ENCODE measurements at regions not wholly inside any gene's neighbourhood (a gene's known extent, or its start where the extent isn't known, plus 50 kb on each side); places are given as distances from the start of the nearest gene placed in this dataset.

- WGBS (ENCODE audit: insufficient coverage): 80% methylated on average over 1 of the region's 2 CpGs
- H3K9me3 ChIP-seq (replicated peaks; ENCODE audit: control insufficient read depth, low read depth, low read length): peaks cover 13% of the 10 kb centered on the region
- H3K36me3 ChIP-seq (ENCODE audit: control insufficient read depth, insufficient read depth, low read length): no peaks in the 10 kb centered on the region
- H3K27me3 ChIP-seq (ENCODE audit: control insufficient read depth, insufficient read depth, low read length): no peaks in the 10 kb centered on the region
- no peak overlapping the region for H3K27ac ChIP-seq (ENCODE audit: low read length)
- H3K4me3 ChIP-seq (ENCODE audit: low read length): no peak overlapping the region
- no peak for DNase-seq
- no peaks in the 10 kb centered on the region for H3K4me1 ChIP-seq (ENCODE audit: control insufficient read depth, insufficient read depth, low read length)
Observed at GRCh38 chr3:6551165-6551564, 309.8 kb upstream of the GRM7 start.

GRCh38 chr3:6560259-6560658 lies 300.7 kb upstream of the GRM7 start:
- Histone ChIP-seq H3K9me3 (replicated peaks; ENCODE audit: control insufficient read depth, low read depth, low read length) (no peaks in the 10 kb centered on the region), H3K27me3 (ENCODE audit: control insufficient read depth, insufficient read depth, low read length) (no peaks in the 10 kb centered on the region), H3K4me1 (ENCODE audit: control insufficient read depth, insufficient read depth, low read length) (no peaks in the 10 kb centered on the region), H3K4me3 (ENCODE audit: low read length) (no peak overlapping the region), H3K27ac (ENCODE audit: low read length) (no peak overlapping the region), H3K36me3 (ENCODE audit: control insufficient read depth, insufficient read depth, low read length) (no peaks in the 10 kb centered on the region)
- DNase-seq: no peak
- 92% methylated on average over 2 of the region's 6 CpGs for WGBS (ENCODE audit: insufficient coverage)

DNA sequence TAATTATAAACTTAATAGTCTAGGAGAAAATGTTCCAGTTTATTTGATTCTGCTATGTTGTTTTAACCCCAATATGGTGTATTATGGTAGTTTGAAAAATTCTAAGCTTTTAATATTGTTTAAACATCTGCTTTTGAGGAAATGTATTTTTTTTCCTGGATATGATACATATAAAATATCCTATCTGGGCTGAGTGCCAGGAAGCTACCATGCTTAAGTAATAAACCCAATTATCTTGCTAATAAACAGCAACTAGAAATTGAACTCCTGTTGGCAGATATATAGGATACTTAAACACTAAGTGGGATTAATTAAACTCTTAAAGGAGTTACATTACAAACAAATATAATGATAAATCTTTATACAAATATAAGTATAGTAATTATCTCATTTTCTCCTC lies 293.7 kb upstream of the GRM7 start:
- H3K9me3 ChIP-seq (replicated peaks; ENCODE audit: control insufficient read depth, low read depth, low read length): no peaks in the 10 kb centered on the region
- peak; percentile 3 for DNase-seq
- H3K4me3 ChIP-seq (ENCODE audit: low read length): no peak overlapping the region
- H3K27me3 ChIP-seq (ENCODE audit: control insufficient read depth, insufficient read depth, low read length): no peaks in the 10 kb centered on the region
- H3K4me1 ChIP-seq (ENCODE audit: control insufficient read depth, insufficient read depth, low read length): no peaks in the 10 kb centered on the region
- no peak overlapping the region for H3K27ac ChIP-seq (ENCODE audit: low read length)
- no peaks in the 10 kb centered on the region for H3K36me3 ChIP-seq (ENCODE audit: control insufficient read depth, insufficient read depth, low read length)

DNA sequence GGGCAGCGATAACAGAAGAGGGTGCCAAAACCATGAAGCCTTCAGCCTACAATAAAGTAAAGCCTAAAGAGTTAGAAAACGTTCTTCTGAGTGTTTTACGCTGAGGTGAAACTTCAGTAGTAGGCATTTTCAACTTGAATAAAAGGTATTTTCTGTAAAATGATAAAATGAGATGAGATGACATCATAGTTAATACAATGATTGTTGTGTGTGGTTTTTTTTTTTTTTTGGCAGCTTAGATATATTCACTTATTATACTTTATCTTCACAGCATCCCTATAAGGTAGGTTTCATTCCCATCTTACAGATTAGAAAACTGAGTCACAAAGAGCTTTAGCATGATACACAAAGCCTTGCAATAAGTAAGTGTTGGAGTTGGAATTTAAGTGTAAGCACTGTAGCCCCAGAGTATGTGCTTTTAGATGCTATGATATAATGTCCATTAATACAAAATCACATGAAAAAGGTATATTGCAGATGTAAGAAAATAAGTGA lies 291.9 kb upstream of the GRM7 start:
- no CpG with 5 or more reads among the region's 3 CpGs for WGBS (ENCODE audit: insufficient coverage)
- no peak for DNase-seq
- no peak overlapping the region for H3K27ac ChIP-seq (ENCODE audit: low read length)

DNA sequence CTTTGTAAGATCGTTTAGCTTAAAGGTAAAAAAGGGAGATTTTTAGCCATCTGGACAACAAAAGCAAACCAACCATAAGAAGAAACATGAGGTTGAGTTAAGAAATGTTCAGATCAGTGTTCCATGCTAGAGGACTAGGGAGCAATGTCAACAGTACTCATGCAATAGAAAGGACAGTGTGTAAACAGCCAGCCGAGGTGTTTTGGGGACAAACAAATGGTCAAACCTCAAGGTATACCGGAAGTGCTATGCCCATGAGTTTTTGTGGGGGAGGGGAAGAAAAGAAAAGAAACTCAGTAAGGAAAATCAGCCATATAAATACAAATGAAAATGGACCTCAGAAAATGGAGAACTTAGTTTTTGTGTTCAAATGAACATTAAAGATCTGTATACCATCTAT lies 289.5 kb upstream of the GRM7 start:
- Histone ChIP-seq H3K27ac (ENCODE audit: low read length) (no peak overlapping the region), H3K4me3 (ENCODE audit: low read length) (no peak overlapping the region), H3K27me3 (ENCODE audit: control insufficient read depth, insufficient read depth, low read length) (no peaks in the 10 kb centered on the region), H3K9me3 (replicated peaks; ENCODE audit: control insufficient read depth, low read depth, low read length) (no peaks in the 10 kb centered on the region), H3K4me1 (ENCODE audit: control insufficient read depth, insufficient read depth, low read length) (no peaks in the 10 kb centered on the region), H3K36me3 (ENCODE audit: control insufficient read depth, insufficient read depth, low read length) (no peaks in the 10 kb centered on the region)
- WGBS (ENCODE audit: insufficient coverage): 50% methylated on average over 1 of the region's 3 CpGs
- no peak for DNase-seq

More for the DNA sequence above, 291.9 kb upstream of the GRM7 start:
- Histone ChIP-seq H3K27me3 (ENCODE audit: control insufficient read depth, insufficient read depth, low read length) (no peaks in the 10 kb centered on the region), H3K9me3 (replicated peaks; ENCODE audit: control insufficient read depth, low read depth, low read length) (no peaks in the 10 kb centered on the region), H3K4me3 (ENCODE audit: low read length) (no peak overlapping the region), H3K4me1 (ENCODE audit: control insufficient read depth, insufficient read depth, low read length) (no peaks in the 10 kb centered on the region), H3K36me3 (ENCODE audit: control insufficient read depth, insufficient read depth, low read length) (no peaks in the 10 kb centered on the region)

DNA sequence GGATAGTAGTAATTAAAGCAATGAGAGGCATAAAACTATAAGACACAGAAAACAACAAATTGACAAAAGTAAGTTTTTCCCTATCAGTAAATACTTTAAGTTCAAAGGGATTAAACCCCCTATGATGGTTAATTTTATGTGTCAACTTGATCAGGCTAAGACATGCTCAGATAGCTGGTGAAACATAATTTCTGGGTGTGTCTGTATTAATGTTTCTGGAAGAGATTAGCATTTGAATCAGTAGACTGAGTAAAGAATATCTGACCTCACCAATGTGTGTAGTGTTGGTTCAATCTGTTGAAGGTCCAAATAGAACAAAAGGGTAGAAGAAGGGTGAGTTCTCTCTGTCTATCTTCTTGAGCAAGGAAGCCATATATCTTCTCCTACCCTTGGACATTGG lies 283.3 kb upstream of the GRM7 start:
- Histone ChIP-seq H3K27me3 (ENCODE audit: control insufficient read depth, insufficient read depth, low read length) (no peaks in the 10 kb centered on the region), H3K4me3 (ENCODE audit: low read length) (no peak overlapping the region), H3K27ac (ENCODE audit: low read length) (no peak overlapping the region), H3K4me1 (ENCODE audit: control insufficient read depth, insufficient read depth, low read length) (no peaks in the 10 kb centered on the region), H3K9me3 (replicated peaks; ENCODE audit: control insufficient read depth, low read depth, low read length) (no peaks in the 10 kb centered on the region), H3K36me3 (ENCODE audit: control insufficient read depth, insufficient read depth, low read length) (no peaks in the 10 kb centered on the region)
- DNase-seq: no peak

GRCh38 chr3:6578526-6578925 lies 282.4 kb upstream of the GRM7 start:
- H3K27ac ChIP-seq (ENCODE audit: low read length): no peak overlapping the region
- H3K36me3 ChIP-seq (ENCODE audit: control insufficient read depth, insufficient read depth, low read length): no peaks in the 10 kb centered on the region
- H3K4me3 ChIP-seq (ENCODE audit: low read length): no peak overlapping the region
- no CpG with 5 or more reads among the region's 1 CpG for WGBS (ENCODE audit: insufficient coverage)
- H3K9me3 ChIP-seq (replicated peaks; ENCODE audit: control insufficient read depth, low read depth, low read length): no peaks in the 10 kb centered on the region
- no peaks in the 10 kb centered on the region for H3K27me3 ChIP-seq (ENCODE audit: control insufficient read depth, insufficient read depth, low read length)
- DNase-seq: no peak
- no peaks in the 10 kb centered on the region for H3K4me1 ChIP-seq (ENCODE audit: control insufficient read depth, insufficient read depth, low read length)

DNA sequence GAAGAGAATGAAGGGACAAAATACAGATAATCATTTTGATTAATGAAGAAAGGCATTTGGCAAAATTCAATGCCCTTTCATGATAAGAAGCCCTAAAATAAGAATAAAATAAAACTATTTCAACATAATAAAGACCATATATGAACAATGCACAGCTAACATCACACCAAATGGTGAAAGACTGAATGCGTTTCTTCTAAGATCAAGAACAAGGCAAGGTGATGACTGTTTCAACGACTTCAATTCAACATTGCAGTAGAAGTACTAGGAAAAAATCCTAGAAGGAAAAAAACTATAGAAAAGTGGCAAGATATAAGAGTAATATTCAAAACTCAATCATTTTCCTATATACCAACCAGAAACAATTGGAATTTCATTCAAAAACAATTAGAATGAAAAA lies 280.1 kb upstream of the GRM7 start:
- Histone ChIP-seq H3K27ac (ENCODE audit: low read length) (no peak overlapping the region), H3K4me1 (ENCODE audit: control insufficient read depth, insufficient read depth, low read length) (no peaks in the 10 kb centered on the region), H3K36me3 (ENCODE audit: control insufficient read depth, insufficient read depth, low read length) (no peaks in the 10 kb centered on the region), H3K9me3 (replicated peaks; ENCODE audit: control insufficient read depth, low read depth, low read length) (no peaks in the 10 kb centered on the region), H3K27me3 (ENCODE audit: control insufficient read depth, insufficient read depth, low read length) (no peaks in the 10 kb centered on the region), H3K4me3 (ENCODE audit: low read length) (no peak overlapping the region)
- no peak for DNase-seq
- WGBS (ENCODE audit: insufficient coverage): no CpG with 5 or more reads among the region's 2 CpGs

DNA sequence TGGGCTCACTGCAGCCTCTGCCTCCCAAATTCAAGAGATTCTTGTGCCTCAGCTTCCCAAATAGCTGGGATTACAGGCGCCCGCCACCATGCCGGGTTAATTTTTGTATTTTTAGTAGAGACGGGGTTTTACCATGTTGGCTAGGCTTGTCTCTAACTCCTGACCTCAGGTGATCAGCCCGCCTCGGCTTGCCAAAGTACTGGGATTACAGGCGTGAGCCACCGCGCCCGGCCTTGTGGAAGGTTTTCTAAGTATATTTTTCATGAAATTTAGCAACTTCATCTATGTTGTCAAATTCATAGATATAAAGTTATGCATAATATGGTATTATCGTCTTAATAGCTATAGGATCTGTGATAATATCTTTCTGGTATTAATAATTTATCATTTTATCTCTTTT lies 275.6 kb upstream of the GRM7 start:
- no peak overlapping the region for H3K27ac ChIP-seq (ENCODE audit: low read length)
- no peak overlapping the region for H3K4me3 ChIP-seq (ENCODE audit: low read length)
- no peaks in the 10 kb centered on the region for H3K9me3 ChIP-seq (replicated peaks; ENCODE audit: control insufficient read depth, low read depth, low read length)
- no peak for DNase-seq
- WGBS (ENCODE audit: insufficient coverage): 100% methylated on average over 2 of the region's 11 CpGs
- H3K4me1 ChIP-seq (ENCODE audit: control insufficient read depth, insufficient read depth, low read length): no peaks in the 10 kb centered on the region
- no peaks in the 10 kb centered on the region for H3K36me3 ChIP-seq (ENCODE audit: control insufficient read depth, insufficient read depth, low read length)
- no peaks in the 10 kb centered on the region for H3K27me3 ChIP-seq (ENCODE audit: control insufficient read depth, insufficient read depth, low read length)

- Histone ChIP-seq H3K27me3 (ENCODE audit: control insufficient read depth, insufficient read depth, low read length) (no peaks in the 10 kb centered on the region), H3K4me1 (ENCODE audit: control insufficient read depth, insufficient read depth, low read length) (no peaks in the 10 kb centered on the region), H3K36me3 (ENCODE audit: control insufficient read depth, insufficient read depth, low read length) (no peaks in the 10 kb centered on the region), H3K4me3 (ENCODE audit: low read length) (no peak overlapping the region), H3K9me3 (replicated peaks; ENCODE audit: control insufficient read depth, low read depth, low read length) (no peaks in the 10 kb centered on the region), H3K27ac (ENCODE audit: low read length) (no peak overlapping the region)
- 80% methylated on average over 1 of the region's 2 CpGs for WGBS (ENCODE audit: insufficient coverage)
- no peak for DNase-seq
Observed at GRCh38 chr3:6600237-6600636, 260.7 kb upstream of the GRM7 start.

GRCh38 chr3:6601374-6601773 lies 259.5 kb upstream of the GRM7 start:
- Histone ChIP-seq H3K36me3 (ENCODE audit: control insufficient read depth, insufficient read depth, low read length) (no peaks in the 10 kb centered on the region), H3K27ac (ENCODE audit: low read length) (no peak overlapping the region), H3K4me1 (ENCODE audit: control insufficient read depth, insufficient read depth, low read length) (no peaks in the 10 kb centered on the region), H3K9me3 (replicated peaks; ENCODE audit: control insufficient read depth, low read depth, low read length) (no peaks in the 10 kb centered on the region), H3K4me3 (ENCODE audit: low read length) (no peak overlapping the region), H3K27me3 (ENCODE audit: control insufficient read depth, insufficient read depth, low read length) (no peaks in the 10 kb centered on the region)
- 71% methylated on average over 1 of the region's 4 CpGs for WGBS (ENCODE audit: insufficient coverage)
- no peak for DNase-seq

All from muscle of leg (tissue), 3 donors.